SK-N-MC (cell line): ENCODE measurements at regions not wholly inside any gene's neighbourhood (a gene's known extent, or its start where the extent isn't known, plus 50 kb on each side); places are given as distances from the start of the nearest gene placed in this dataset.

Experiments used
- DNase-seq: peaks from one replicate; pipeline ENCODE4 v3.0.0-alpha.2; 2011; ENCODE audit warnings: low read depth, low spot score
- H3K27ac ChIP-seq: fragments of 200-600 bp; sonication (generic); 2 replicates; pipeline ENCODE4 v1.5.1; 2016; ENCODE audit warnings: mixed run types
- H3K36me3 ChIP-seq: fragments of 200-600 bp; sonication (generic); 2 replicates; pipeline ENCODE4 v1.6.1; 2017; ENCODE audit warnings: antibody characterized with exemption, low read length, mixed read lengths; ENCODE audit not compliant: insufficient read depth
- H3K4me3 ChIP-seq: fragments of 200-600 bp; sonication (generic); 2 replicates; pipeline ENCODE4 v1.5.1; 2016
- H3K9ac ChIP-seq: fragments of 200-600 bp; sonication (generic); 2 replicates; pipeline ENCODE4 v1.8.0; 2017; ENCODE audit warnings: mixed run types, mixed read lengths; ENCODE audit not compliant: insufficient read length
- H3K9me3 ChIP-seq: fragments of 200-600 bp; sonication (generic); 2 replicates; pipeline ENCODE4 v1.6.1; 2017; ENCODE audit warnings: low read depth, mild to moderate bottlenecking, antibody characterized with exemption, low read length, moderate library complexity, mixed read lengths
- EZH2 ChIP-seq: fragments of 200-600 bp; sonication (generic); IDR thresholded peaks from one replicate; pipeline ENCODE4 v1.6.1; 2017; ENCODE audit warnings: antibody characterized with exemption
- FOXP2 ChIP-seq: optimal IDR thresholded peaks from 2 replicates; pipeline ENCODE3; 2011; ENCODE audit warnings: mild to moderate bottlenecking, moderate library complexity; ENCODE audit not compliant: insufficient read depth; ENCODE audit errors: extremely low read length, control extremely low read depth
- POLR2AphosphoS5 ChIP-seq: IDR thresholded peaks from 2 replicates; pipeline ENCODE4 v1.6.1; 2012; ENCODE audit warnings: mild to moderate bottlenecking, low read depth, low read length, borderline replicate concordance

DNA sequence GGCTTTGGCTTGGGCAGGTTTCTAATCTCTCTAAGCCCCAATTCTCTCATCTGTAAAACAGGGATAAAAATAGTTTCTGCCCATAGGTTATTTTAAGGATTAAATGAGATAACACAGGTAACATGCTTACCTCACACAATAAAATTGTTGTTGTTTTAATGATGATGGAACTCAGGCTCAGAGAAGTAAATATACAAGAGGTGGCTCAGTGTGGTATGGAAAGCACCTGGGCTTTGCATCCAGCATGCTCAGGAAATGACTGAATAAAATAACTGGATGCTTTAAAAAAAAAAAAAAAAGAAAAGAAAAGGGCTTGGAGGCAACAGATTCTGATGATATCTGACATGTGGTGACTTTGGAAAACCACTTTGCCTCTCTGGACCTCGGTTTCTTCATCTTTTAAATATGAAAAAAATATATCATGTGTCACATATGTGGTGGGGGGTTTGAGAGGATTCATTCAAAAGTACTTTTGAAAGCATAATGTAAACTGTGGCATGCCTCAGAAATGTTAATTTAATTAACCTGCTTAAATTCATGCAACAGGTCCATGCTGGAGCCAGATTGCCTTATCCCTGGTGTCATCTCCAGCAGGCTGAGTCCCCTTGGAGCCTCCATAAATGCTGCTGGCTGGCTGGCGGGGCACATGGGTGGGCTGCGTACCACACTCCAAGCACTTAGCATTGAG lies 112.8 kb upstream of the CDC42EP3 start:
- Histone ChIP-seq H3K27ac (no peak overlapping the region), H3K9ac (no peak overlapping the region), H3K9me3 (no peaks in the 10 kb centered on the region; the same call in 1 of the 2 replicates), H3K4me3 (no peak overlapping the region), H3K36me3 (no peaks in the 10 kb centered on the region)
- TF ChIP-seq POLR2AphosphoS5 = no peak
- TF ChIP-seq EZH2 = no peak
- TF ChIP-seq FOXP2 = no peak
- DNase-seq = no peak

DNA sequence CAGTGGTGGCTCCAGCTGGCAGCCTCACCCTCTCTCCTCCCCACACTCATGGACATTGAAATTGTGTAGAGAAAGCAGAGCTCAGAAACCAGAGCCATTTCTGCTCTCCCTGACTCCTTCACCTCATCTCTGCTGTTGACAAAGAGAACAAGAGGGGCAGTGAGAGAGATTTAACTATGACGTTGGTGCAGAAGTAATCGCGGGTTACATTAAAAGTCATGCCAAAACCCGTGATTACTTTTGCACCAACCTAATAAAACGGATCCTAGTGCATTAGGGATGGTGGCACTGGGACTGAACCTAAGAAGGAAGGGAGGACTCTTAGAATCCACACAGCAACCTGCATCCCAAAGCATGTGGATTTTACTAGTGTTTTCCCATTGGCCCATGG lies 113.3 kb upstream of the CDC42EP3 start:
- DNase-seq = no peak
- no peak overlapping the region for H3K27ac ChIP-seq
- H3K9ac ChIP-seq = no peak overlapping the region
- no peak overlapping the region for H3K4me3 ChIP-seq
- TF ChIP-seq POLR2AphosphoS5 = no peak
- no peak for TF ChIP-seq FOXP2
- no peak for TF ChIP-seq EZH2
- H3K36me3 ChIP-seq = no peaks in the 10 kb centered on the region
- H3K9me3 ChIP-seq = no peaks in the 10 kb centered on the region; the same call in 1 of the 2 replicates

DNA sequence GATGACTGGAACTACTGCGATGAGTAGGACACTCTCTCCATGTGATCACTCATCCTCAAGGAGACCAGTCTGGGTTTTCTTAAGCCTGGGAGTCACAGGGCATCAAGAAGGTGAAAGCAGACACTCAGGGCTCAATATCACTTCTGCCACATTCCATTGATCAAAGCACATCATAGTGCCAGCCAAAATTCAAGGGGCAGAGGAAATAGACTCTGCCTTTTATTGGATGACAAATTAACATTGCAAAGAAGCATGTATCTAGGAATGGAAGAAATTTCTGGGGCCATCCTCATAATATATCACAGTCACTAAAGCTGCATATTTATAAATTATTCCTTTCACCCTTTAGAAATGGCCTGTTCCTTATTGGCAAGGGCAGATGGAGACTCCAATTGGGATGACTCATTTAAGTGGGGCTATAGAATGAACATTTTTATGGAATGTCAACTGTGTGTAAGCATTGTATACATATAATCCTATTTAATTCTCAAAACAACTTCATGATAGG lies 114.8 kb upstream of the CDC42EP3 start:
- Histone ChIP-seq H3K4me3 (no peak overlapping the region), H3K9ac (no peak overlapping the region), H3K36me3 (no peaks in the 10 kb centered on the region), H3K27ac (no peak overlapping the region), H3K9me3 (no peaks in the 10 kb centered on the region; the same call in 1 of the 2 replicates)
- no peak for DNase-seq
- TF ChIP-seq EZH2 = no peak
- TF ChIP-seq POLR2AphosphoS5 = no peak
- no peak for TF ChIP-seq FOXP2

DNA sequence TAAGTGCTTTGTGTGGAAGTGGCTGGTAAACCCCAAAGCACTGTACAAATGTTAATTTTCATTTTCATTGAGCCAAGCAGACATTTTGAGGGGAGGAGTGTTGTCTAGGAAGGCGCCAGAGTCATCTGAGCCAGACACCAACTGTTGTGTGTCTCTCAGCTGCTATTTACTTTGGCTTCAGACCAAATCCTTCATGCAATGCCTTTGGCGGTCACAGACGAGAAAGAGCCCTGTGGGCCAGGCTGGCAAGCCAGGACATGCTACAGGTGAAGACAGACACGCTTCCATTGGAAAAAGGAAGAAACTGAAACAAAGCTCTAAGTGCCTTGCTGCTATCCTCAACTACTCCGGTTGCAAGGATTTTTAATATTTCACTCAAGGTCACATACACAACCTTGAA lies 115.4 kb upstream of the CDC42EP3 start:
- H3K9me3 ChIP-seq = no peaks in the 10 kb centered on the region; the same call in 1 of the 2 replicates
- DNase-seq = no peak
- TF ChIP-seq EZH2 = no peak
- TF ChIP-seq FOXP2 = no peak
- TF ChIP-seq POLR2AphosphoS5 = no peak
- no peak overlapping the region for H3K4me3 ChIP-seq
- H3K9ac ChIP-seq = no peak overlapping the region
- H3K36me3 ChIP-seq = no peaks in the 10 kb centered on the region
- H3K27ac ChIP-seq = no peak overlapping the region

DNA sequence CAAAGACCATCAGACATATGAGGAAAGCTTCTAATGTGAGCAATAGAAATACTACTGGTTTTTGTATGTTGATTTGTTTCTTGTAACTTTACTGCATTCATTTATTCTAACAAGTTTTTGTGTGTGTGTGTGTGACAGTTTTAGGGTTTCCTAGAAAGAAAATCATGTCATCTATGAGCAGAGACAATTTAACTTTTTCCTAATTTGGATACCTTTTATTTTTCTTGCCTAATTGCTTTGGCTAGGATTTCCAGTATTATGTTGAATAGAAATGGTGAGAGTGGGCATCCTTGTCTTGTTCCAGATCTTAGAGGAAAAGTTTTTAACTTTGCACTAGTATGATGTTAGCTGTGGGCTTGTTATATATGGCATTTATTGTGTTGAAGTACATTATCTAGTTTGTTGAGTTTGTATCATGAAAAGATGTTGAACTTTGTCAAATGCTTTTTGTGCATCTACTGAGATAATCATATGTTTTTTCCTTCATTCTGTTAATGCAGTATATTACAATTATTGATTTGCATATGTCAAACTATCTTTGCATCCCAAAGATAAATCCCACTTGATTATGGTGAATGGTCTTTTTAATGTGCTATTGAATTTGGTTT lies 117.3 kb upstream of the CDC42EP3 start:
- Histone ChIP-seq H3K9me3 (no peaks in the 10 kb centered on the region; the same call in 1 of the 2 replicates), H3K36me3 (no peaks in the 10 kb centered on the region), H3K4me3 (no peak overlapping the region), H3K27ac (no peak overlapping the region), H3K9ac (no peak overlapping the region)
- TF ChIP-seq FOXP2 = no peak
- no peak for DNase-seq

DNA sequence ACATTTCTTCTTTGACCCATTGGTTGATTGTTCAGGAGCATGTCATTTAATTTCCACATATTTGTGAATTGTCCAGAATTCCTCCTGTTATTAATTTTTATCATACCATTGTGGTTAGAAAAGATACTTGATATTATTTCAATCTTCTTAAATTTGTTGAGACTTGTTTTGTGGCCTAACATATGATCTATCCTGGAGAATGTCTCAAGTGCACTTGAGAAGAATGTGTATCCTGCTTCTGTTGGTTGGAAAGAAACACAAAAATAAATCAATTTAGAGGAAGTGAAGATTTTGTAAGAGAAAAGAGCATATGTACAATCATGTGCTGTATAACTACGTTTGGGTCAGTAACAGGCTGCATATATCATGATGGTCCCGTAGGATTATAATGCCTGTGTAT lies 118.6 kb upstream of the CDC42EP3 start:
- Histone ChIP-seq H3K9me3 (no peaks in the 10 kb centered on the region; the same call in 1 of the 2 replicates), H3K36me3 (no peaks in the 10 kb centered on the region), H3K4me3 (no peak overlapping the region), H3K9ac (no peak overlapping the region), H3K27ac (no peak overlapping the region)
- no peak for TF ChIP-seq POLR2AphosphoS5
- no peak for TF ChIP-seq EZH2
- TF ChIP-seq FOXP2 = no peak
- no peak for DNase-seq

DNA sequence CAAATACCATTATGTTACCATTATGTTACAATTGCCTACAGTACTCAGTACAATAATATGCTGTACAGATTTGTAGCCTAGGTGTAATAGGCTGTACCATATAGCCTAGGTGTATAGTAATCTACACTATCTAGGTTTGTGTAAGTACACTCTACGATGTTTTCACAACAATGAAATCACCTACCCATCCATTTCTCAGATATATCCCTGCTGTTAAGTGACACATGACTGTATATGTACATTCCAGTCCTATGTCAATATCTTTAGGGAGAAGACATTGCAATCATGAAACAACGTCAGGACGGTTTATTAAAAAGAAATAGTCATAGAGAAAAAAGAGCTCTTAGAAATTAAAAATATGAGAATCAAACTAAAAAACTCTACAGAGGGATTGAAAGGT lies 119.0 kb upstream of the CDC42EP3 start:
- Histone ChIP-seq H3K36me3 (no peaks in the 10 kb centered on the region), H3K4me3 (no peak overlapping the region), H3K27ac (no peak overlapping the region), H3K9ac (no peak overlapping the region), H3K9me3 (no peaks in the 10 kb centered on the region; the same call in 1 of the 2 replicates)
- DNase-seq = no peak
- TF ChIP-seq FOXP2 (no peak), POLR2AphosphoS5 (no peak)

DNA sequence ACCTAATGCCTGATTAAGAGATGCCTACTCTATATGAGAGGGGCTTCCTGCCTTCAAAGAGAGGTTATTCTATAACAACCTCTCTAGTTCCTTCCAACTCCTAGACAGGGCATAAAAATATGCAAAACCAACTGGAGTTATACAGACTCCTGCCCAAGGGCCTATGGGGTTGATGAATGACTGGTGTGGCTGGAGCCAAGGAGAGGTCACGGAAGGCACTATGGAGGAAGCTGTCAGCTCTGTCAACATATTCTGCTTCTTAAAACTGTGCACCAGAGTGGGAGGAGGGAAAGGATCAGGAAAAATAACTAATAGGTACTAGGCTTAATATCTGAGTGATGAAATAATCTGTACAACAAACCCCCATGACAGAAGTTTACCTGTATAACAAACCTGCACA lies 120.9 kb upstream of the CDC42EP3 start:
- Histone ChIP-seq H3K9ac (no peak overlapping the region), H3K4me3 (no peak overlapping the region), H3K9me3 (no peaks in the 10 kb centered on the region; the same call in 1 of the 2 replicates), H3K27ac (no peak overlapping the region), H3K36me3 (no peaks in the 10 kb centered on the region)
- DNase-seq = no peak
- TF ChIP-seq EZH2 = no peak
- TF ChIP-seq POLR2AphosphoS5 = no peak
- TF ChIP-seq FOXP2 = no peak
